Lung (tissue), 11 donors: ENCODE measurements at regions not wholly inside any gene's neighbourhood (a gene's known extent, or its start where the extent isn't known, plus 50 kb on each side); places are given as distances from the start of the nearest gene placed in this dataset.

Experiments used
- ATAC-seq: fragments of 200-7000 bp; cut with Tn5 transposase; one replicate; pipeline ENCODE4 v1.9.1; 2020; ENCODE audit warnings: moderate number of reproducible peaks; ENCODE audit not compliant: insufficient read depth, low FRiP score
- DNase-seq, 3 donors: peaks; one replicate each; pipeline ENCODE4 v3.0.0-alpha.2; 2013 to 2017
- H3K27ac ChIP-seq, 2 donors: one replicate each; pipeline ENCODE4 v1.5.1; 2013; ENCODE audit warnings: mild to moderate bottlenecking in 2 of 2, moderate library complexity in 2 of 2, control low read depth in 1 of 2, inconsistent platforms in 1 of 2, low read depth in 1 of 2, low read length in 1 of 2
- H3K27me3 ChIP-seq, 3 donors: one replicate each; pipeline ENCODE4 v1.5.1; 2013; ENCODE audit warnings: low read length in 2 of 3; ENCODE audit not compliant: control insufficient read depth in 3 of 3, insufficient read depth in 3 of 3
- H3K36me3 ChIP-seq, 4 donors: one replicate each; pipeline ENCODE4 v1.5.1; 2013; ENCODE audit warnings: low read length in 4 of 4, mild to moderate bottlenecking in 1 of 4, moderate library complexity in 1 of 4; ENCODE audit not compliant: control insufficient read depth in 4 of 4, insufficient read depth in 4 of 4
- H3K4me1 ChIP-seq, 5 donors: one replicate each; pipeline ENCODE4 v1.5.1; 2013; ENCODE audit warnings: low read length in 5 of 5, mild to moderate bottlenecking in 2 of 5, moderate library complexity in 1 of 5; ENCODE audit not compliant: control insufficient read depth in 5 of 5, insufficient read depth in 5 of 5
- H3K4me3 ChIP-seq: one replicate; pipeline ENCODE4 v1.5.1; 2013; ENCODE audit warnings: mild to moderate bottlenecking, control low read depth, moderate library complexity
- H3K9ac ChIP-seq, 2 donors: one replicate each; pipeline ENCODE4 v1.5.1; 2013; ENCODE audit warnings: low read length in 2 of 2, control low read depth in 1 of 2; ENCODE audit not compliant: insufficient read depth in 1 of 2
- H3K9me3 ChIP-seq, 4 donors: one replicate each; pipeline ENCODE4 v1.5.1; 2013; ENCODE audit warnings: low read length in 3 of 4, mild to moderate bottlenecking in 1 of 4, moderate library complexity in 1 of 4; ENCODE audit not compliant: control insufficient read depth in 4 of 4, insufficient read depth in 3 of 4
- WGBS, 2 donors: extraction: QIAGEN DNeasy Blood & Tissue Kit; methylation state at CpG; one replicate each; pipeline ENCODE4 v1.1.7; 2013; 5-methylcytosine and 5-hydroxymethylcytosine counted together
- TF ChIP-seq, protein P1 (sequence below): IDR thresholded peaks from 2 replicates; pipeline ENCODE4 v1.5.1; 2012; ENCODE audit warnings: mild to moderate bottlenecking; ENCODE audit errors: control extremely low read depth, extremely low read depth
- donor health status: control.
- donor health status: control.
- donor health status: Bipolar disorder and iron deficiency.
- donor health status: healthy.
- donor health status: DM: yes; HTN: yes; CAD: no.

- Histone ChIP-seq H3K9ac (no peak overlapping the region), H3K36me3 (no peaks in the 10 kb centered on the region), H3K9me3 (no peaks in the 10 kb centered on the region), H3K4me3 (no peak overlapping the region), H3K4me1 (peaks cover 0 to 33% (median 6%) of the 10 kb centered on the region in 5 donors), H3K27ac (no peak overlapping the region), H3K27me3 (no peaks in the 10 kb centered on the region)
- DNase-seq (no peak), ATAC-seq (no peak)
- WGBS, 2 donors = 59 to 68% methylated on average over 4 of the region's 4 CpGs
- TF ChIP-seq, protein P1, sequence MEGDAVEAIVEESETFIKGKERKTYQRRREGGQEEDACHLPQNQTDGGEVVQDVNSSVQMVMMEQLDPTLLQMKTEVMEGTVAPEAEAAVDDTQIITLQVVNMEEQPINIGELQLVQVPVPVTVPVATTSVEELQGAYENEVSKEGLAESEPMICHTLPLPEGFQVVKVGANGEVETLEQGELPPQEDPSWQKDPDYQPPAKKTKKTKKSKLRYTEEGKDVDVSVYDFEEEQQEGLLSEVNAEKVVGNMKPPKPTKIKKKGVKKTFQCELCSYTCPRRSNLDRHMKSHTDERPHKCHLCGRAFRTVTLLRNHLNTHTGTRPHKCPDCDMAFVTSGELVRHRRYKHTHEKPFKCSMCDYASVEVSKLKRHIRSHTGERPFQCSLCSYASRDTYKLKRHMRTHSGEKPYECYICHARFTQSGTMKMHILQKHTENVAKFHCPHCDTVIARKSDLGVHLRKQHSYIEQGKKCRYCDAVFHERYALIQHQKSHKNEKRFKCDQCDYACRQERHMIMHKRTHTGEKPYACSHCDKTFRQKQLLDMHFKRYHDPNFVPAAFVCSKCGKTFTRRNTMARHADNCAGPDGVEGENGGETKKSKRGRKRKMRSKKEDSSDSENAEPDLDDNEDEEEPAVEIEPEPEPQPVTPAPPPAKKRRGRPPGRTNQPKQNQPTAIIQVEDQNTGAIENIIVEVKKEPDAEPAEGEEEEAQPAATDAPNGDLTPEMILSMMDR = no peak
These were observed 500.2 kb upstream of the NR2F2 start for GRCh38 chr15:95830281-95830680.

DNA sequence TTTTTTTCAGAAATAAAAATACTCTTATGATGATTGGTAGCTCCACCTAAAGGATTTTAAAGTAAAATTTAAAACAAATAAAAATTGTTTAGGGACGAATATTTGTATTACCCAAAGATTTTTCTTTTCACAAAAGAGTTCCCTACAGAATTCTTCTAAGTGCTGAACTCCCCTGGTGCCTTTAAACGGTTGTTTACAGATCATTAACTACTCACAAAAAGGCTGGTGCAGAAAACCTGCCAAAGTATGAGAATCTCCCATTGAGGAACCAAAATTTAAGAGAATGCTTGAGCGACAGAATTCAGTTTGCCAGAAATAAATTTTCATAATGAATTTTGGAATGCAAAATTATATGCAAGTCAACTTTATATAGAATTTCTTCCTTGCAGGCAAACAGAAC lies 497.8 kb upstream of the NR2F2 start:
- TF ChIP-seq, protein P1 = no peak
- H3K9ac ChIP-seq = no peak overlapping the region
- H3K27me3 ChIP-seq = no peaks in the 10 kb centered on the region
- H3K4me1 ChIP-seq = peaks cover 0 to 23% (median 5%) of the 10 kb centered on the region in 5 donors
- H3K27ac ChIP-seq = no peak overlapping the region
- no peaks in the 10 kb centered on the region for H3K36me3 ChIP-seq
- DNase-seq (no peak), ATAC-seq (no peak)
- no peak overlapping the region for H3K4me3 ChIP-seq
- H3K9me3 ChIP-seq = no peaks in the 10 kb centered on the region
- 75 to 83% methylated on average over 3 of the region's 3 CpGs for WGBS, 2 donors

GRCh38 chr15:95834028-95834804 lies 496.3 kb upstream of the NR2F2 start:
- peaks cover 0 to 3% (median 0%) of the 10 kb centered on the region in 3 donors for H3K27me3 ChIP-seq
- ATAC-seq (no peak), DNase-seq (peak in 2 of 3 donors; percentile 39 to 57)
- WGBS, 2 donors = 91% methylated on average over 5 of the region's 5 CpGs
- H3K9ac ChIP-seq = no peak overlapping the region
- TF ChIP-seq, protein P1 = no peak
- peaks cover 0 to 21% (median 5%) of the 10 kb centered on the region in 5 donors for H3K4me1 ChIP-seq
- no peak overlapping the region for H3K27ac ChIP-seq
- H3K36me3 ChIP-seq = no peaks in the 10 kb centered on the region
- no peaks in the 10 kb centered on the region for H3K9me3 ChIP-seq
- no peak overlapping the region for H3K4me3 ChIP-seq
